ENCODE measurements at regions not wholly inside any gene's neighbourhood (a gene's known extent, or its start where the extent isn't known, plus 50 kb on each side); places are given as distances from the start of the nearest gene placed in this dataset.
A peak's percentile ranks its signal among the peaks of the same experiment; 100 is the strongest.

DNA sequence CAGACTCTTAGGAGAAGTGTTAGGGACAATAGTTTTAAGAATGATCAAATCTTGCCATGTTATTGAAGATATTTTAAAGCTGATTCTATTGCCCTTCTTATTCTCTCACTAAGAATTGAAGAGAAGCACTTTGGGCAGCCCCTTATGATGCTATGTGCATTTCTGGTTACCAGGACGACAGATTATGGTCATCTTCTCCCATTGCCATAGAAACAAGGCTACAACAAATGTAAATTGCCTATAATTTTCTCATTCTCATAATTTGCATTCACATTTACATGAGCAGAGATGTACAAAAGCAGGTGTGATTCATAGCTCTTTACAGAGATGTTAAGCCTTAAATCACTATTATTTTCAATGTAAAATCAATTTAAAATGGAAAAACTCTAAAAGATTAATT is 137.3 kb upstream of the PCDH9 start:
- H3K9ac ChIP-seq: no peak overlapping the region
- no peaks in the 10 kb centered on the region for H3K36me3 ChIP-seq
- no peaks in the 10 kb centered on the region for H4K20me1 ChIP-seq
- H3K27ac ChIP-seq: no peak overlapping the region
- no peak overlapping the region for H3K4me3 ChIP-seq
- H3K4me2 ChIP-seq: no peak overlapping the region
- TF ChIP-seq Cebpa-rat (IDR thresholded peaks at IDR 0.05): no peak
- H3K27me3 ChIP-seq: no peaks in the 10 kb centered on the region
- no peaks in the 10 kb centered on the region for H3K9me3 ChIP-seq
- no peaks in the 10 kb centered on the region for H3K4me1 ChIP-seq

DNA sequence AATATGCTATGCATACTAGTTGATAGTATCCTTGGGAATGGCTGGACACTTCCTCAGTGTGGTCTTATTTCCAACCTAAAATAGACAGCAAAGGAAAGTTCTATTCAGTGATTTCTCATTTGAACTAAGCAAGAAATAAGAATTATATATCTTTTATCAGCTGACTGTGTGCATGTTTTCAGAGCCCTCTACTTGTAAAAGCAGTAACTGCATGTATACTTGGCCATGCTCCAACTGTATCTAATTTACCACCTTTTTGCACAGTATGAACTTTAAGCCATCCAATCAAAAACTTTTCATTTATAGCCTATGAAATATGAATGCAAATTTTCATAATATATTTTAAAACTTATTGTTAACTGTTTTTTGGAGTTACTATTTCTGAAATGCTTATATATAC is 136.4 kb upstream of the PCDH9 start:
- Histone ChIP-seq H3K9me3 (no peaks in the 10 kb centered on the region), H3K36me3 (no peaks in the 10 kb centered on the region), H3K4me2 (no peak overlapping the region), H3K9ac (no peak overlapping the region), H3K4me1 (no peaks in the 10 kb centered on the region), H3K4me3 (no peak overlapping the region), H3K27ac (no peak overlapping the region), H3K27me3 (no peaks in the 10 kb centered on the region), H4K20me1 (no peaks in the 10 kb centered on the region)
- no peak for TF ChIP-seq Cebpa-rat (IDR thresholded peaks at IDR 0.05)

DNA sequence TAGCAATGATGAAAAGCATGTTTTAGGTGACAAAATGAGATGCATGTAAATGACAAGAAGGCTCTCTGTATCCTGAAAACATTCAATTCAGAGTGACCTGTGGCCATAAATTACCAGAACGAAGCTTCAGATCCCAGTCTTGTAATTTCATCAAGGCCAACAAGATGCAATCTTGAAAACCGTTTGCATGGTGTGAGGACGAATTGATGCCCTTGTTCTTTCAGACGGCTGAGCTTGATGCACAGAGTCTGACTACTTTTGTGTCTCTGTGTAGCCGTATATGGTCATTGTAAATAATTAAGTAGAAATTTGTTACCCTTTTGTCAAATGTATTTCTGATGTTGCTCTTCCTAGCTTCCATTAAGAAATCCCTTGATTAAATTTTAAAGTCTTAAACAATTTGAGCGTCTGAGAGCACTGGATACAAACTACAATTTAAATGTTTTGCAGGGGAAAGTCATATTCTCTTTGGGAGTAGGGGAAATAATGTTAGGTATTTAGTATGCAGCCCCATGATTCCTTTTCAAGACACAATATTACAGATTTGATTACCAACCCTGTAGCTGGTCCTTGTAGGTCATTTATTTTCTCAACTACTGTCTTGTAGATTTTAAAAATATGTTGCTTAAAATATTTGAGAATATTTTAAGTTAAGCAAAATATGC is 125.8 kb upstream of the PCDH9 start:
- no peak overlapping the region for H3K4me3 ChIP-seq
- H3K27me3 ChIP-seq: no peaks in the 10 kb centered on the region
- H3K9me3 ChIP-seq: peaks cover under 1% of the 10 kb centered on the region; the same call in 1 of the 2 replicates
- H3K36me3 ChIP-seq: no peaks in the 10 kb centered on the region
- H3K27ac ChIP-seq: no peak overlapping the region
- peaks cover 19% of the 10 kb centered on the region for H3K4me1 ChIP-seq
- no peak overlapping the region for H3K4me2 ChIP-seq
- no peaks in the 10 kb centered on the region for H4K20me1 ChIP-seq
- TF ChIP-seq Cebpa-rat (IDR thresholded peaks at IDR 0.05): no peak
- no peak overlapping the region for H3K9ac ChIP-seq

GRCh38 chr13:67353941-67354340 is 123.8 kb upstream of the PCDH9 start:
- H3K36me3 ChIP-seq: no peaks in the 10 kb centered on the region
- TF ChIP-seq Cebpa-rat (IDR thresholded peaks at IDR 0.05): no peak
- H4K20me1 ChIP-seq: no peaks in the 10 kb centered on the region
- no peak overlapping the region for H3K4me3 ChIP-seq
- H3K9me3 ChIP-seq: peaks cover 13% of the 10 kb centered on the region; the same call in 1 of the 2 replicates
- H3K27me3 ChIP-seq: no peaks in the 10 kb centered on the region
- peak overlapping the region; percentile 56 for H3K4me2 ChIP-seq
- peaks cover 19% of the 10 kb centered on the region for H3K4me1 ChIP-seq
- peak overlapping the region; percentile 9; the same call in 1 of the 2 replicates for H3K27ac ChIP-seq
- H3K9ac ChIP-seq: no peak overlapping the region

DNA sequence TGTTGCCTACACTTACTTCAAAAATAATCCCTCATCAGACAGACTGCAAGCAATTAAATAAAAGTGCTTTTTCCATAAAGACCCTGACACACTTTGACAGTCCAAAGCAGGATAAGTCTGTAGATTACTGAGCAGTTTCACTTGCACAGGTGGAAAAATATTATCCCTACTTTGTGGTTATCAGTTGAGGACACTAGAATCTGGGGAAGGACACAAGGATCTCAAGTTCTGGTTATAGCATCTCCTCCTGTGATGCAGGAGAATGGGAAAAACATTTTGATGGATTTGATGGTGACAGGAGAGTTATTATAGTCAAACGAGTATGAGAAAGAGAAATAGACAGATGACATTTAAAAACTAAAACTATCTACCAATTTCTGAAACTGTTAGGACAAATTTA is 122.9 kb upstream of the PCDH9 start:
- Histone ChIP-seq H3K4me1 (peaks cover 19% of the 10 kb centered on the region), H3K27ac (no peak overlapping the region), H4K20me1 (no peaks in the 10 kb centered on the region), H3K4me3 (no peak overlapping the region), H3K9me3 (peaks cover 13% of the 10 kb centered on the region; the same call in 1 of the 2 replicates), H3K4me2 (no peak overlapping the region), H3K27me3 (no peaks in the 10 kb centered on the region), H3K36me3 (no peaks in the 10 kb centered on the region), H3K9ac (no peak overlapping the region)
- TF ChIP-seq Cebpa-rat (IDR thresholded peaks at IDR 0.05): no peak

DNA sequence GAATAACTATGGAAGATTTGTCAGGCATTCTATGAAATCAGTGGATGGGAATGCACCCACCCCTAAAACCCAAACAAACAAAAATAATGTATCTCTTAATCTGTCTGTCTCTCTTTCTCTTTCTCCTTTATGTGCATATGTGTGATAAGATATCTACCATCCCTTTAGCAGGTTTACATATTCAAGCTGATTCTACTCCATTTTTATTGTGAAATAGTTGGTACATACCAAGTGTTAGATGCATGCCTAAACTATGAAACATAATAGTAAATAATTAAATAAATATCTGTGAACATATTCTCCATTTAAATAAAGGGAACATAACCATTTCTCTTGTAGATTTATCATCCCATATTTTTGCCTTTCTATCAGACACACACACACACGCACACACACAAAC is 121.8 kb upstream of the PCDH9 start:
- Histone ChIP-seq H4K20me1 (no peaks in the 10 kb centered on the region), H3K27ac (no peak overlapping the region), H3K9ac (no peak overlapping the region), H3K4me3 (no peak overlapping the region), H3K36me3 (no peaks in the 10 kb centered on the region), H3K4me2 (no peak overlapping the region), H3K9me3 (peaks cover 13% of the 10 kb centered on the region; the same call in 1 of the 2 replicates), H3K4me1 (peaks cover 19% of the 10 kb centered on the region), H3K27me3 (no peaks in the 10 kb centered on the region)
- TF ChIP-seq Cebpa-rat (IDR thresholded peaks at IDR 0.05): no peak

- H3K27me3 ChIP-seq: no peaks in the 10 kb centered on the region
Observed at GRCh38 chr13:67351114-67351513, 121.0 kb upstream of the PCDH9 start.

DNA sequence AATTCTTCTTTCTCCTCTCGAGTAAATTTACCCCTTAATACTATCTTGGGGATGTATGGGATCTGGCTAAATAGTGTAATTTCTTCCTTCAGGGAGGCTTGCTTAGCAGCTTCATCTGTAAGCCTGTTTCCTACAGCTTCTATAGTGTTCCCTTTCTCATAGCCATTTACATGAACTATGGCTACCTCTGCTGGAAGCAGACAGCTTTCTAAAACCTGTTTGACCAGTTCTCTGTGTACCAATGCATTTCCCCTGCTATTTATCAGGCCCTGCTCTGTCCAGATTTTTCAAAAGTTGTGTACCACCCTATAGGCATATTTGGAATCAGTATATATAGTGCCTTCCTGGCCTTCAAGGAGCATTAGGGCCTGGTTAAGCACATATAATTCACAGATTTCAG is 113.6 kb upstream of the PCDH9 start:
- no peak overlapping the region for H3K9ac ChIP-seq
- no peaks in the 10 kb centered on the region for H3K9me3 ChIP-seq
- H3K27me3 ChIP-seq: no peaks in the 10 kb centered on the region
- H3K4me2 ChIP-seq: no peak overlapping the region
- no peak overlapping the region for H3K4me3 ChIP-seq
- H3K27ac ChIP-seq: no peak overlapping the region
- no peak for TF ChIP-seq Cebpa-rat (IDR thresholded peaks at IDR 0.05)
- no peaks in the 10 kb centered on the region for H3K36me3 ChIP-seq
- no peaks in the 10 kb centered on the region for H4K20me1 ChIP-seq
- no peaks in the 10 kb centered on the region for H3K4me1 ChIP-seq

More at GRCh38 chr13:67351114-67351513, 121.0 kb upstream of the PCDH9 start:
- H3K36me3 ChIP-seq: no peaks in the 10 kb centered on the region
- H3K9me3 ChIP-seq: peaks cover 13% of the 10 kb centered on the region; the same call in 1 of the 2 replicates
- H3K4me2 ChIP-seq: no peak overlapping the region
- H4K20me1 ChIP-seq: no peaks in the 10 kb centered on the region
- peaks cover 19% of the 10 kb centered on the region for H3K4me1 ChIP-seq
- no peak for TF ChIP-seq Cebpa-rat (IDR thresholded peaks at IDR 0.05)
- H3K27ac ChIP-seq: no peak overlapping the region
- H3K9ac ChIP-seq: no peak overlapping the region
- no peak overlapping the region for H3K4me3 ChIP-seq

DNA sequence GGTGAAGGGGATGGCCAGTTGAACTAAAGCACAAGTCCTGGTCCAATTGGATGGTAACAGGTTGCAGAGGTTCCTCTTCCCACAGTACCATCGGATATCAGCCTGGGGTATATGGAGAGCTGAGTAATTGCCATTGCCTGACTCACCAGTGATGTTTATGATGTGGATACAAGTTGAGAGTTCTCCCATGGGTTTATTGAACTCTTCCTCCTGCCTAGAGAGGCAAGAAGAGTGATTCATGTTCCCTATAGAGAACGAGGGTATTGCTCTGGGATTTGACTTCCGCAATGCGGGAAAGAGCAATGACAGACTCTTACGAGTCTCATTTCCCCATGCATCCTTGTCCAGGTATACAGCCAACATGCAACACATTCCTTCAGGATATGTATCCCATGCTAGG is 111.3 kb upstream of the PCDH9 start:
- H3K9ac ChIP-seq: no peak overlapping the region
- no peak overlapping the region for H3K27ac ChIP-seq
- no peak for TF ChIP-seq Cebpa-rat (IDR thresholded peaks at IDR 0.05)
- H3K36me3 ChIP-seq: no peaks in the 10 kb centered on the region
- no peak overlapping the region for H3K4me2 ChIP-seq
- H3K4me3 ChIP-seq: no peak overlapping the region
- H3K9me3 ChIP-seq: no peaks in the 10 kb centered on the region
- no peaks in the 10 kb centered on the region for H3K4me1 ChIP-seq
- no peaks in the 10 kb centered on the region for H4K20me1 ChIP-seq
- no peaks in the 10 kb centered on the region for H3K27me3 ChIP-seq

GRCh38 chr13:67330149-67330548 is 100.0 kb upstream of the PCDH9 start:
- H3K4me3 ChIP-seq: no peak overlapping the region
- TF ChIP-seq Cebpa-rat (IDR thresholded peaks at IDR 0.05): no peak

GRCh38 chr13:67328895-67329294 is 98.8 kb upstream of the PCDH9 start:
- H3K9me3 ChIP-seq: no peaks in the 10 kb centered on the region
- H3K27ac ChIP-seq: no peak overlapping the region
- no peak overlapping the region for H3K9ac ChIP-seq
- no peaks in the 10 kb centered on the region for H4K20me1 ChIP-seq
- no peak overlapping the region for H3K4me3 ChIP-seq
- TF ChIP-seq Cebpa-rat (IDR thresholded peaks at IDR 0.05): no peak
- no peaks in the 10 kb centered on the region for H3K27me3 ChIP-seq
- no peaks in the 10 kb centered on the region for H3K4me1 ChIP-seq
- no peak overlapping the region for H3K4me2 ChIP-seq
- H3K36me3 ChIP-seq: no peaks in the 10 kb centered on the region

More at GRCh38 chr13:67330149-67330548, 100.0 kb upstream of the PCDH9 start:
- no peaks in the 10 kb centered on the region for H3K27me3 ChIP-seq
- no peaks in the 10 kb centered on the region for H4K20me1 ChIP-seq
- H3K27ac ChIP-seq: no peak overlapping the region
- H3K9me3 ChIP-seq: no peaks in the 10 kb centered on the region
- H3K4me1 ChIP-seq: no peaks in the 10 kb centered on the region
- no peaks in the 10 kb centered on the region for H3K36me3 ChIP-seq
- H3K4me2 ChIP-seq: no peak overlapping the region
- no peak overlapping the region for H3K9ac ChIP-seq
